GM12875 (cell line): ENCODE measurements at regions not wholly inside any gene's neighbourhood (a gene's known extent, or its start where the extent isn't known, plus 50 kb on each side); places are given as distances from the start of the nearest gene placed in this dataset.

Experiments used
- H3K4me3 ChIP-seq: one replicate; pipeline ENCODE4 v1.5.1; 2011; ENCODE audit warnings: low read depth, low read length, control low read depth
- TF ChIP-seq, protein P1 (sequence below): IDR thresholded peaks from 2 replicates; pipeline ENCODE4 v1.5.1; 2011; ENCODE audit warnings: low read depth, mild to moderate bottlenecking, control low read depth, inconsistent platforms, low read length, moderate library complexity, borderline replicate concordance; ENCODE audit not compliant: insufficient read depth

- TF ChIP-seq, protein P1, sequence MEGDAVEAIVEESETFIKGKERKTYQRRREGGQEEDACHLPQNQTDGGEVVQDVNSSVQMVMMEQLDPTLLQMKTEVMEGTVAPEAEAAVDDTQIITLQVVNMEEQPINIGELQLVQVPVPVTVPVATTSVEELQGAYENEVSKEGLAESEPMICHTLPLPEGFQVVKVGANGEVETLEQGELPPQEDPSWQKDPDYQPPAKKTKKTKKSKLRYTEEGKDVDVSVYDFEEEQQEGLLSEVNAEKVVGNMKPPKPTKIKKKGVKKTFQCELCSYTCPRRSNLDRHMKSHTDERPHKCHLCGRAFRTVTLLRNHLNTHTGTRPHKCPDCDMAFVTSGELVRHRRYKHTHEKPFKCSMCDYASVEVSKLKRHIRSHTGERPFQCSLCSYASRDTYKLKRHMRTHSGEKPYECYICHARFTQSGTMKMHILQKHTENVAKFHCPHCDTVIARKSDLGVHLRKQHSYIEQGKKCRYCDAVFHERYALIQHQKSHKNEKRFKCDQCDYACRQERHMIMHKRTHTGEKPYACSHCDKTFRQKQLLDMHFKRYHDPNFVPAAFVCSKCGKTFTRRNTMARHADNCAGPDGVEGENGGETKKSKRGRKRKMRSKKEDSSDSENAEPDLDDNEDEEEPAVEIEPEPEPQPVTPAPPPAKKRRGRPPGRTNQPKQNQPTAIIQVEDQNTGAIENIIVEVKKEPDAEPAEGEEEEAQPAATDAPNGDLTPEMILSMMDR = no peak
- no peak overlapping the region for H3K4me3 ChIP-seq
Observed at GRCh38 chr16:86337581-86338402, 172.5 kb upstream of the FOXF1 start.

DNA sequence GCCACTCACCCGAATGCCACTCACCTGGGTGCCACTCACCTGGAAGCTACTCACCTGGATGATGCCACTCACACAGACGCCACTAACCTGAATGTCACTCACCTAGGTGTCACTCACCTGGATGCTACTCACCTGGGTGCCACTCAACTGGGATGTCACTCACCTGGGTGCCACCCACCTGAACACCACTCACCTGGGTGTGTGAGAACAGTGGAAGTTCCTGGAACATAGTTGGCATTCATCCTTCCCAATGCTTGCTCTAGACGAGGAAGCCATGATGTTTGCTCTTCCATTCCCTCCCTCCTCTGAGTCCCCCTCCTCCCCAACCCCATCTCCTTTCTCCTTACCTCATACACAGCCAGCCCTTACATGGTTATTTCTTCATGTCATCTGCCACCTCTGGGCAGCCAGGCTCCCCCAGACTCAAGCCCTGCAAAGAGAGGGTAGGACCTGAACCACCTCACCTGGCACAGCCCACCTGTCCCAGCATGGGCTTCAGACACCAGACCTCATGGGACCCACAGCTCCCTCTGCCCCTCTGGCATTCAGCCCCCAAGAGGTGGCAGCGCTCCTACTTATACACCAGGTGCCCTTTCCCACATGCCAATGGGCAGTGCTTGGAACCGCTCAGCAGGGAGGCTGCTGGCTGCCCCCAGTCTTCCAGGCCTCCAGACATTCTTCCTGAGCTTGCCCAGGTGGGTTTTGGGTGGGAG, 171.8 kb upstream of the FOXF1 start:
- H3K4me3 ChIP-seq = no peak overlapping the region
- TF ChIP-seq, protein P1 = no peak

DNA sequence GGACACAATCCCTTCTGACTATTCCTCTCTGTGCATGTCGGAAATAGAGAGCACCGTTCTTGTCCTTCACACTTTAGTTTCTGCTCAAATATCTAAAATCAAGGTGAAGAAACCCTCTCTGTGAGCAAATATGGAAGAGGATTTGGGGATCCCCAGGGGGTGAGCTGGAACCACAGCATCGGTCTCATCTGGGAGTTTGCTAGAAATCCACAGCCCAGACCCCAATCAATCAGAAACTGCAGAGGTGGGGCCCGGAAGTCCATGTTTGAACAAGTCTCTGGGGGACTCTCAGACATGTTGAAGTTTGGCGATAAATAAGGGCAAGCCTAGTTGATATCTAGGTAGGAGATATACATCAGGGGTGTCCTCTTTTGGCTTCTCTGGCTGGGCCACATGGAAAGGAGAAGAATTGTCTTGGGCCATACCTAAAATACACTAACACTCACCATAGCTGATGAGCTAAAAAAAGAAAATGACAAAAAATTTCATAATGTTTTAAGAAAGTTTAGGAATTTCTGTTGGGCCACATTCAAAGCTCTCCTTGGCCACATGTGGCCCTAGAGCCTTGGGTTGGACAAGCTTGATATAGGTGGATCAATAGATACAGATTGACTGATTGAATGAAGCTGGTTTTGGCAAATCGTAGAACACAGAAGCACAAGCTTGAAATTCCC, 168.0 kb upstream of the FOXF1 start:
- TF ChIP-seq, protein P1 = no peak
- no peak overlapping the region for H3K4me3 ChIP-seq

DNA sequence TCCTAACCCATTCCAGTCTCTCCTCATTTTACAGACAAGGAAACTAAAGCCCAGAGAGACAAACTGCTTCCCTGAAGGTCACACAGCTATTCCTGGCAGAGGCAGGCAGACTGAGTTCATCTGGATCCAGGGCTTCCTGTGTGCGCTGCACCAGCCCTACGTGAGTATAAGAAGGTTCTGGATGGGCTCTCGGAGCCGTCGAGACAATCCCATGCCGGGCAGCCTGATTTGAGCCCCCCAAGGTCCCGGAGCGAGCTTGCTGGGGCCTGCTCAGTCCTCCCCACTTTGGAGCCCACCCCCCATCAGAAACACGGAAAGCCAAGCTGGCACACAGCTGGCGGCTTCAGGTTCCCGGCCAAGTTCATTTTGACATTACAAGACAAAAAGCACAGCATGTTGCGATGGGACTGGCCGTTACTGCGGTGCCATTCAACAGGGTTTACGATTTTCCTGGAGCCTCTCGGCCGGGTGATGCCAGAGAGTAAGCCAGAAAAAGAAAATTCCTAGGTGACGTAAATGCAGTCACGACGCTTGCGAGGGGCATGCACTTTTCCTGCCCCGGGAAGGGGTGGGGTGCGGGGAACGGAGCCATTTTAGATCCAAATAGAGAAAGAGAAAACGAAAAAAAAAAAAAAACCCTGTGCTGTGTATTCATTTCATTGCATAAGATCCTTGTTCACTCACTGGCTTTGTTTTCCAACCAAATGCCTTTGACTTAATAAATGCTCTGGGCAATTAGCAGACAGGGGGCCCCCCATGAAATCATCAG, 167.1 kb upstream of the FOXF1 start:
- no peak overlapping the region for H3K4me3 ChIP-seq
- TF ChIP-seq, protein P1 = no peak

- TF ChIP-seq, protein P1 = no peak
- H3K4me3 ChIP-seq = no peak overlapping the region
Observed at GRCh38 chr16:86343796-86344585, 166.3 kb upstream of the FOXF1 start.

DNA sequence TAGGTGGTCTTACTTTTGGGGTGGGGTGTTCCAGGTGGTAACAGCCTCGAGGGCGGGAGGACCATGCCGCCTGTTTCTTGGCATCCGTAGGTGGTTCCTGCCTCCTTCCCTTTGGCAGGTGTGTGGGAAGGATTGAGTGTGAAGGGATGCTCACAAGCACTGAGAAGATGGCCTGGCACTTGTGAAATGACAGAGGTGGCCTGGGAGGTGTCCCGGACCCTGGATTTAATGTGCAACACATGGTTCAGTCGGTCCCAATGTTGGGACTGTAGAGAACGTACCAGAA, 165.8 kb upstream of the FOXF1 start:
- TF ChIP-seq, protein P1 = no peak
- no peak overlapping the region for H3K4me3 ChIP-seq
